ENCODE measurements at regions not wholly inside any gene's neighbourhood (a gene's known extent, or its start where the extent isn't known, plus 50 kb on each side); places are given as distances from the start of the nearest gene placed in this dataset.
A peak's percentile ranks its signal among the peaks of the same experiment; 100 is the strongest.
"Not testable (repeated sequence)": the region's sequence is repeated elsewhere in the genome, so short reads cannot be mapped to it uniquely, and the experiment has no call there.

DNA sequence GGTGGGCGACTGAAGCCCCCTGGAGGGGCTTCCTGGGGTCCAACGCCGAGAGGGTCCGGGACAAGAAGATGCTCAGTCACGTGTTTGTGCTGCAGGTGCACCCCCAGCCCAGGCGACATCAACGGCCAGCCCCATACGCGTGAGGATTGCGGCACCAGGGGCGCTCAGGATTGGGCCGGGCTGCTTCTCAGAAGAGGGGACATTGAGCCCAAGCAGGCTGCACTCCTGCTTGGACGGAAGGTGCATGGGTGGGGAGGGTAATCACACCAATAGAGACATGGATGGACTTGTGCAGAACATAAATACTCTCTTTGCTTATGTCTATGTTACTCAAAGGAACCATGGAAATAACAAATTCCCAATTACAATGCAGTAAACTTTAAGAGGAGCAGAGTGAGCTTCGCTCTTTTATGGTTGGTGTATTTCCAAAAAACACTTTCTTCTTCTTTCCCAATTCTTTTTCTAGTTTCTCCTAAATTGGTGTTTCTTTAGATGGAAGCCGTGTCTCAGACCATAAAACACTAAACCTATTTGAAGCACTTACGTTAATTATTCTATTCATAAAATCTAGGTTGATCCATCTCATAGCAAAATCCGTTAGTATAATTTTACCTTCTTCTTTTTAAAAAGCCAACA, 182.7 kb downstream of the GOLGA6L6 start:
- no peak overlapping the region for H3K4me3 ChIP-seq (ENCODE audit: low read depth, low read length)
- TF ChIP-seq, protein P1, sequence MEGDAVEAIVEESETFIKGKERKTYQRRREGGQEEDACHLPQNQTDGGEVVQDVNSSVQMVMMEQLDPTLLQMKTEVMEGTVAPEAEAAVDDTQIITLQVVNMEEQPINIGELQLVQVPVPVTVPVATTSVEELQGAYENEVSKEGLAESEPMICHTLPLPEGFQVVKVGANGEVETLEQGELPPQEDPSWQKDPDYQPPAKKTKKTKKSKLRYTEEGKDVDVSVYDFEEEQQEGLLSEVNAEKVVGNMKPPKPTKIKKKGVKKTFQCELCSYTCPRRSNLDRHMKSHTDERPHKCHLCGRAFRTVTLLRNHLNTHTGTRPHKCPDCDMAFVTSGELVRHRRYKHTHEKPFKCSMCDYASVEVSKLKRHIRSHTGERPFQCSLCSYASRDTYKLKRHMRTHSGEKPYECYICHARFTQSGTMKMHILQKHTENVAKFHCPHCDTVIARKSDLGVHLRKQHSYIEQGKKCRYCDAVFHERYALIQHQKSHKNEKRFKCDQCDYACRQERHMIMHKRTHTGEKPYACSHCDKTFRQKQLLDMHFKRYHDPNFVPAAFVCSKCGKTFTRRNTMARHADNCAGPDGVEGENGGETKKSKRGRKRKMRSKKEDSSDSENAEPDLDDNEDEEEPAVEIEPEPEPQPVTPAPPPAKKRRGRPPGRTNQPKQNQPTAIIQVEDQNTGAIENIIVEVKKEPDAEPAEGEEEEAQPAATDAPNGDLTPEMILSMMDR (IDR thresholded peaks at IDR 0.05; ENCODE audit: borderline replicate concordance, insufficient read depth, low read depth, low read length): no peak

DNA sequence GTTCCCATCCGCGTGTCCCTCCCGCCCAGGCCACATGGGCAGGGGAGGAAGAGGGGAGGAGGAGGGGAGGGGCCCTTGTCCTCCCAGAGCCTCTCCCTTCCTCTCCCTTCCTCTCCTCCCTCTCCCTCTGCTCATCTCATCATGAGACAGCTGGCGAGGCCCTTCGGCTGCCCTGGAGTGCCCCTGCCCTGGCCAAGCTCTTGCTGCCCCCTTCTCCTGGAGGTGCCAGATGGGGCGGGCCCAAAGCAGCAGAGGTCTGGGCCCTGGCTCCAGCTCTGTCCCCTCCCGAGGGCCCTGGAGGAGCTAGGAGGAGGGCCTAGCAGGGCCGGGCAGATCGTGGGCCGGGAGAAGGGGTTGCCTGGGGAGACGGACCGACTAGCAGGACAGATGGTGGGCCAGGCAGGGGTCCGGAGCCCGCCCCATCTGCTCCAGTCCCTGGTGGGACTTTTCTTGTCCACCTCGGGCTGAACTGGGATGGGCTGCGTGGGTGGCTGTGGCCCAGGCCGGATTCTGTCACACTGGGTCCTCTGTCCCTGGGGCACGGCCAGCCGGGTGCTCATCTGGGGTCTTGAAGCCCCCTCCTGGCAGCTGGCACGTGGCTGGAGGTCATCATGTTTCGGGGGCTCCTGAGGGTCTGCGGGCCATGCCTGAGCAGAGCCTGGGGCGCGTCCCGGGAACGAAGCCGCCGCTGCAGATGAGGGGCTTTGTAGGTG, 183.4 kb downstream of the GOLGA6L6 start:
- H3K4me3 ChIP-seq (ENCODE audit: low read depth, low read length): no peak overlapping the region
- TF ChIP-seq, protein P1 (IDR thresholded peaks at IDR 0.05; ENCODE audit: borderline replicate concordance, insufficient read depth, low read depth, low read length): no peak

DNA sequence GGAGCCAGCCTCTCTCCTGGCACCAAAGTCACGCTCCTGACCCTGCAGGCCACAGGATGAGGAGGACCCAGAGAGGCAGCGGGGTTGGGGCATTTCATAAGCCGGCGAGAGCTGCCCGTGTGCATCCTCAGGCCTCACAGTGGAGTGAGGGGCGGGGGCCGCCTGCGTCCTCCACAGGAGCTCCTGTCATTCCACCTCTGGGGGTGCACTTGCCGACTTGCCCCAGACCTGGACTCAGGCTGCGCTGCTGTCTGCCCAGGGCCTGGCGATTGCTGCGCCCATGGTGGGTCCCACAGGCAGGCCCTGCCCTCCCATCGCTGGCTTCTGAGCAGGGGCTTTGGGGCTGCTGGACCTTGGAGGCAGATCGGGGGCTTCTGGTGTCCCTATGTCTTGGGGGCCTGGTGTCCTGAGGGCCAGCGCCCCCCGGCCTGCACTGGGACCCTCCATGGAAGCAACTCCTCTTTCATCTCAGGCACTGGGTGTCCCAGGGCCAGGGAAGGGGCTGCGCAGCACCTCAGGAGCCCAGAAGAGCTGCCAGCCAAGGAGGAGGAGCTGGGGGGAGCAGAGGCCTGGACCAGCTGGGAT, 184.0 kb downstream of the GOLGA6L6 start:
- TF ChIP-seq, protein P1 (IDR thresholded peaks at IDR 0.05; ENCODE audit: borderline replicate concordance, insufficient read depth, low read depth, low read length): 0 out of 2 replicates have a peak, but pooled peaks have one; percentile 3
- no peak overlapping the region for H3K4me3 ChIP-seq (ENCODE audit: low read depth, low read length)

DNA sequence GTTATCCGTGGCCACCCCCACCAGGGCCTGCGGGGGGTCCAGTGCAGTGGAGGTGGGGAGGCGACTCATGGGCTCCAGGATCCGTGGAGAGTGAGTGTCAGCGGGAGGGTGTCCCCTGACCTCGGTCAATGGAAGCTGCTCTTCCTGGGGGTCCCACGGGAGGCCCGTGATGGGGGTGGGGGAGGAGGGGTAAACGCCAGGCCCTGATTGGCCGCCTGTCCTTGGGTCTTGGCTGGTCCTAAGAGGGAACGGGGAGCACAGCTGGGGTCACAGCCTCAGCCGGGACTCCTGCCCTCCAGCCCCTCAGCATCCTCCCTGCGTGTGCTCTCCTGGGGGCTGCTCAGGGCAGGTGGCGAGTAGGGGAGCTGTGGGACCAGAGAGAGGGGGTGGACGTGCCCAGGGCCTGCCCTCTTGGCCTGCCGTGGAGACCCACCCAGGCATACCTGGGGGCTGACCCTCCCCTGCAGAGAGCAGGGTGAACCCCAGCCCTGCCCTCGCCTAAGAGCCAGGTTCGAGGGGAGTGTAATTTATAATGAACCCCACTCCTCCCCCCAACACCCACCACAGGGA, 184.6 kb downstream of the GOLGA6L6 start:
- H3K4me3 ChIP-seq (ENCODE audit: low read depth, low read length): no peak overlapping the region
- TF ChIP-seq, protein P1 (IDR thresholded peaks at IDR 0.05; ENCODE audit: borderline replicate concordance, insufficient read depth, low read depth, low read length): no peak; the same call in 1 of the 2 replicates

DNA sequence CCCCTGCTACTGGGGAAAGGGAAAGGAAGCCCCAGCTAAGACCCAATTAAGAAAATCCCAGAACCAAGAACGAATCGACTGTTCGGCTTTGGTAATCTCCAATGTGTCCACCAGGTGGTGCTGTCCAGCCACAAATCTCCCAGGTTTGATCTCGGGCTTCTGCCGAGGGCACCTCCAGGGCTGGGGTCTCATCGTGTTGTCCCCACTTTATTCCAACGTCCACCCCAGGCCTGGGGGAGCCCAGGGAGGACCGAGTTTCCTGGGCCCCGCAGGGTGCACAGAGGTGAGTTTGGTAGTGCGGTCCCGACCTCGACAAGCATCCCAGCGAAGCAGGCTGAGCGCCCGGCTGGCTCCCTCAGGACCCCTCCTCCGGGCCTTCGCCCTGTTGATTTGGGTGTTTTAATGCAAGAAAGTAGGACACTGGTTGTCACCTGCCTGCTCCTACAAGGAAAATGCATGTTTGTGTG, 185.1 kb downstream of the GOLGA6L6 start:
- TF ChIP-seq, protein P1 (IDR thresholded peaks at IDR 0.05; ENCODE audit: borderline replicate concordance, insufficient read depth, low read depth, low read length): peak; percentile 93
- no peak overlapping the region for H3K4me3 ChIP-seq (ENCODE audit: low read depth, low read length)

DNA sequence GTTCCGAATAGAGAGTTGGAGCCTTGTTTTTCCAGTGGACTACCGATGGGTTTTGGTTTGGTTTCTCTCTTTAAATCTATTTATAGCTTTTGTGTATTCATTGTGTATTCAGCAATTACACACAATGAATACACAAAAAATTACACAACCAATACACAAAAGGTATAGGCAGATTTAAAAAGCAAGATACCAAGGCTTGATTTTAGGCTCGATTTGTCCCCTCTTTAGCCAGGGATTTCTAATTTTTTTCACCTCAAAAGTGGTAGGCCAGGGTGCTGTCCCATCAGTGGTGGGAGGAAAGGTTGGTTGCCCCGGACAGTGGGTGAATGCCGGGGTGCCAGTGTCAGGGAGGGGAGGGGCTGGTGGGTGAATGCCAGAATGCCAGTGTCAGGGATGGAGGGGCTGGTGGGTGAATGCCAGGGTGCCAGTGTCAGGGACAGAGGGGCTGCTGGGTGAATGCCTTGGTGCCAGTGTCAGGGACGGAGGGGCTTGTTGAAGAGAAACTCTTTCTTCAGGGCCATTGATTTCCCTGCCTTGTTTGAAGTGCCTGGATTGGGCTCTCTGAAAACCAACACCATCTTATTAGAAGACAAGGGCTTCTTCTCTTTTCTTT, 186.2 kb downstream of the GOLGA6L6 start:
- TF ChIP-seq, protein P1 (IDR thresholded peaks at IDR 0.05; ENCODE audit: borderline replicate concordance, insufficient read depth, low read depth, low read length): no peak
- H3K4me3 ChIP-seq (ENCODE audit: low read depth, low read length): no peak overlapping the region

DNA sequence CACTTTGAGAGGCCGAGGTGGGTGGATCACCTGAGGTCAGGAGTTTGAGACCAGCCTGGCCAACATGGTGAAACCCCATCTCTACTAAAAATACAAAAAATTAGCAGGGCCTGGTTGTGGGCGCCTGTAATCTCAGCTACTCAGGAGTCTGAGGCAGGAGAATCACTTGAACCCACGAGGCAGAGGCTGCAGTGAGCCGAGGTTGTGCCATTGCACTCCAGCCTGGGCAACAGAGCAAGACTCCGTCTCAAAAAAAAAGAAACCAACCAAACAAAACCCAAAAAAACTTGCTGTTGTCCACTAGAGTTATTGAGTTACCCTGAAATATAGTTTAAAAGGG, 186.7 kb downstream of the GOLGA6L6 start:
- H3K4me3 ChIP-seq (ENCODE audit: low read depth, low read length): not testable (repeated sequence)
